ENCODE measurements at regions not wholly inside any gene's neighbourhood (a gene's known extent, or its start where the extent isn't known, plus 50 kb on each side); places are given as distances from the start of the nearest gene placed in this dataset.

- ATAC-seq (ENCODE audit: low read depth): no peak
- H3K4me3 Mint-ChIP-seq: no peak overlapping the region
- H3K9me3 Mint-ChIP-seq (ENCODE audit: insufficient read depth): no peaks in the 10 kb centered on the region
- no peak overlapping the region for H3K27ac Mint-ChIP-seq
- no peaks in the 10 kb centered on the region for H3K36me3 ChIP-seq (replicated peaks in 1 of 2; ENCODE audit: control extremely low read depth in 1 of 2, control insufficient read depth in 1 of 2, extremely low read depth in 1 of 2, insufficient read depth in 2 of 2, low read length in 1 of 2)
- H3K4me2 ChIP-seq (replicated peaks; ENCODE audit: low read depth, low read length, poor library complexity, severe bottlenecking): no peak overlapping the region
- no peaks in the 10 kb centered on the region for H3K27me3 Mint-ChIP-seq
- no peak overlapping the region for H3K4me3 ChIP-seq (ENCODE audit: control extremely low read depth in 1 of 5, extremely low read depth in 1 of 5, insufficient read depth in 1 of 5, low read depth in 2 of 5, low read length in 4 of 5)
- H3K4me1 ChIP-seq (ENCODE audit: control insufficient read depth in 2 of 2, insufficient read depth in 2 of 2, low read length in 2 of 2): no peaks in the 10 kb centered on the region
- H4K20me1 ChIP-seq (ENCODE audit: control insufficient read depth, insufficient read depth, low read length, poor library complexity, severe bottlenecking): no peaks in the 10 kb centered on the region
- CTCF ChIA-PET: no interaction called here
- no peak for DNase-seq
- peaks cover 0 to 4% (median 0%) of the 10 kb centered on the region in 4 experiments for H3K27me3 ChIP-seq (replicated peaks in 1 of 4; ENCODE audit: control extremely low read depth in 1 of 4, control insufficient read depth in 3 of 4, insufficient read depth in 4 of 4, low read length in 3 of 4)
- no peaks in the 10 kb centered on the region for H3K4me1 Mint-ChIP-seq
- intact Hi-C loops (cut with micrococcal nuclease): no loop called here
- H3K9ac ChIP-seq (ENCODE audit: low read length): no peak overlapping the region
- H3K9me3 ChIP-seq (ENCODE audit: control extremely low read depth in 1 of 3, control insufficient read depth in 2 of 3, insufficient read depth in 1 of 3, low read length in 2 of 3): no peaks in the 10 kb centered on the region
- H3K79me2 ChIP-seq (ENCODE audit: control insufficient read depth, insufficient read depth, low read length): no peaks in the 10 kb centered on the region
- no peak overlapping the region for H2AFZ ChIP-seq (ENCODE audit: insufficient read depth, low read depth, low read length, poor library complexity, severe bottlenecking)
- no peak for TF ChIP-seq EZH2 (IDR thresholded peaks at IDR 0.05; ENCODE audit: borderline replicate concordance, insufficient read depth, low read depth, low read length, poor library complexity, severe bottlenecking)
- no peak for TF ChIP-seq CTCF (IDR thresholded peaks at IDR 0.05)
- POLR2A ChIA-PET: no interaction called here
- H3K27ac ChIP-seq (ENCODE audit: low read length in 2 of 2): no peak overlapping the region
Observed at GRCh38 chr5:68084396-68084795, 131.2 kb upstream of the PIK3R1 start.

- ChIA-PET CTCF (no interaction called here), POLR2A (no interaction called here)
- TF ChIP-seq EZH2 (IDR thresholded peaks at IDR 0.05; ENCODE audit: borderline replicate concordance, insufficient read depth, low read depth, low read length, poor library complexity, severe bottlenecking) (no peak), CTCF (IDR thresholded peaks at IDR 0.05) (no peak)
- Mint-ChIP-seq H3K27ac (no peak overlapping the region), H3K9me3 (ENCODE audit: insufficient read depth) (no peaks in the 10 kb centered on the region), H3K4me1 (no peaks in the 10 kb centered on the region), H3K4me3 (no peak overlapping the region), H3K27me3 (peaks cover 6% of the 10 kb centered on the region)
- no peaks in the 10 kb centered on the region for H3K9me3 ChIP-seq (ENCODE audit: control extremely low read depth in 1 of 3, control insufficient read depth in 2 of 3, insufficient read depth in 1 of 3, low read length in 2 of 3)
- WGBS (ENCODE audit: insufficient coverage): 87% methylated on average over 8 of the region's 9 CpGs
- no peak overlapping the region for H2AFZ ChIP-seq (ENCODE audit: insufficient read depth, low read depth, low read length, poor library complexity, severe bottlenecking)
- H3K36me3 ChIP-seq (replicated peaks in 1 of 2; ENCODE audit: control extremely low read depth in 1 of 2, control insufficient read depth in 1 of 2, extremely low read depth in 1 of 2, insufficient read depth in 2 of 2, low read length in 1 of 2): no peaks in the 10 kb centered on the region
- H3K27me3 ChIP-seq (replicated peaks in 1 of 4; ENCODE audit: control extremely low read depth in 1 of 4, control insufficient read depth in 3 of 4, insufficient read depth in 4 of 4, low read length in 3 of 4): peaks cover 0 to 4% (median 0%) of the 10 kb centered on the region in 4 experiments
- DNase-seq (no peak), ATAC-seq (ENCODE audit: low read depth) (no peak)
- no peaks in the 10 kb centered on the region for H3K4me1 ChIP-seq (ENCODE audit: control insufficient read depth in 2 of 2, insufficient read depth in 2 of 2, low read length in 2 of 2)
- no peak overlapping the region for H3K4me3 ChIP-seq (ENCODE audit: control extremely low read depth in 1 of 5, extremely low read depth in 1 of 5, insufficient read depth in 1 of 5, low read depth in 2 of 5, low read length in 4 of 5)
- H3K4me2 ChIP-seq (replicated peaks; ENCODE audit: low read depth, low read length, poor library complexity, severe bottlenecking): no peak overlapping the region
- no peak overlapping the region for H3K27ac ChIP-seq (ENCODE audit: low read length in 2 of 2)
- H4K20me1 ChIP-seq (ENCODE audit: control insufficient read depth, insufficient read depth, low read length, poor library complexity, severe bottlenecking): no peaks in the 10 kb centered on the region
- intact Hi-C loops (cut with micrococcal nuclease): no loop called here
- H3K79me2 ChIP-seq (ENCODE audit: control insufficient read depth, insufficient read depth, low read length): no peaks in the 10 kb centered on the region
- H3K9ac ChIP-seq (ENCODE audit: low read length): no peak overlapping the region
Observed at GRCh38 chr5:68080282-68081050, 135.1 kb upstream of the PIK3R1 start.

All from B cell (primary cell).